PFSK-1 (cell line): ENCODE measurements at regions not wholly inside any gene's neighbourhood (a gene's known extent, or its start where the extent isn't known, plus 50 kb on each side); places are given as distances from the start of the nearest gene placed in this dataset.

Experiments used
- FOXP2 ChIP-seq: optimal IDR thresholded peaks from 2 replicates; pipeline ENCODE3; 2011; ENCODE audit warnings: borderline replicate concordance, control low read depth, inconsistent platforms; ENCODE audit not compliant: insufficient read depth; ENCODE audit errors: extremely low read length, extremely low read depth
- POLR2AphosphoS5 ChIP-seq: IDR thresholded peaks from 2 replicates; pipeline ENCODE4 v1.6.1; 2012; ENCODE audit warnings: low read depth, mild to moderate bottlenecking, control low read depth, low read length, moderate library complexity
- TAF1 ChIP-seq: IDR thresholded peaks from 2 replicates; pipeline ENCODE4 v1.6.1; 2012; ENCODE audit warnings: low read length, control low read depth, borderline replicate concordance; ENCODE audit not compliant: insufficient read depth

GRCh38 chr9:89698411-89699005, 93.7 kb downstream of the GADD45G start:
- TF ChIP-seq TAF1 (no peak), POLR2AphosphoS5 (no peak), FOXP2 (no peak)
